HG03571 (cell line): ENCODE measurements at regions not wholly inside any gene's neighbourhood (a gene's known extent, or its start where the extent isn't known, plus 50 kb on each side); places are given as distances from the start of the nearest gene placed in this dataset.

Experiments
- ATAC-seq: cut with Tn5 transposase; IDR thresholded peaks from one replicate; pipeline ENCODE4 v1.9.1; 2021; ENCODE audit not compliant: unreplicated experiment

GRCh38 chrX:121102101-121102500 is 54.7 kb downstream of the GLUD2 start:
- ATAC-seq: no peak

GRCh38 chrX:121103381-121103780 is 56.0 kb downstream of the GLUD2 start:
- no peak for ATAC-seq

- ATAC-seq: no peak
Observed at GRCh38 chrX:121106484-121107235, 59.2 kb downstream of the GLUD2 start.

GRCh38 chrX:121109986-121110385 is 62.6 kb downstream of the GLUD2 start:
- no peak for ATAC-seq

- no peak for ATAC-seq
Observed at GRCh38 chrX:121110536-121110935, 63.1 kb downstream of the GLUD2 start.

- no peak for ATAC-seq
Observed at GRCh38 chrX:121114691-121115090, 67.3 kb downstream of the GLUD2 start.

- ATAC-seq: no peak
Observed at GRCh38 chrX:121120690-121121605, 73.5 kb downstream of the GLUD2 start.

- ATAC-seq: no peak
Observed at GRCh38 chrX:121122332-121122731, 74.9 kb downstream of the GLUD2 start.

- no peak for ATAC-seq
Observed at GRCh38 chrX:121128925-121129877, 81.8 kb downstream of the GLUD2 start.

- ATAC-seq: no peak
Observed at GRCh38 chrX:121132675-121133074, 85.3 kb downstream of the GLUD2 start.

GRCh38 chrX:121135488-121136207 is 88.2 kb downstream of the GLUD2 start:
- ATAC-seq: no peak

- ATAC-seq: no peak
Observed at GRCh38 chrX:121146059-121146628, 98.7 kb downstream of the GLUD2 start.

GRCh38 chrX:121150217-121150616 is 102.8 kb downstream of the GLUD2 start:
- ATAC-seq: no peak

- ATAC-seq: no peak
Observed at GRCh38 chrX:121151293-121151692, 103.9 kb downstream of the GLUD2 start.

GRCh38 chrX:121154858-121155404 is 107.5 kb downstream of the GLUD2 start:
- no peak for ATAC-seq

GRCh38 chrX:121160987-121161386 is 113.6 kb downstream of the GLUD2 start:
- ATAC-seq: peak; percentile 88

- peak; percentile 60 for ATAC-seq
Observed at GRCh38 chrX:121161501-121161933, 114.1 kb downstream of the GLUD2 start.

- no peak for ATAC-seq
Observed at GRCh38 chrX:121163443-121163842, 116.0 kb downstream of the GLUD2 start.

GRCh38 chrX:121165930-121166359 is 118.5 kb downstream of the GLUD2 start:
- no peak for ATAC-seq
